ENCODE measurements at regions not wholly inside any gene's neighbourhood (a gene's known extent, or its start where the extent isn't known, plus 50 kb on each side); places are given as distances from the start of the nearest gene placed in this dataset.

DNA sequence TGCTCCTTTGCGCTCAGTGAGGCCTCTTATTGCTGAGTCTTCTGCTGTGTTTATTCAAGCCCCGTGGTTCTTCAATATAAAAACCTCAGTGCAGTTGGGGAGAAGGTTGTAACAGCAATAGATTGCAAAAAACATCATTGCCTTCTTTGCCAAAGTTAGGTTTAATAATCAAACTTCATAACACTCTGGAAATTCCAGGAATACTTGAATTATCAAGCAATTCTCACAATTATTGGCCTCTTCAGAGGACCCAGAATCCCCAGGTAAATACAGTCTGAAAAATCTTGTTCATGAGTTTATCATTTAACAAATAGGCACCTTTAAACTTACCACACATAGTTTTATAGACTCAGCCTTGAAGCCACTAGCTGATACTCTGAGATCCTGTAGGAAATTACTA lies 213.6 kb downstream of the OGFRL1 start:
- H3K4me1 ChIP-seq (ENCODE audit: control insufficient read depth, extremely low read depth, insufficient read depth, low read length), result no peaks in the 10 kb centered on the region
- no peaks in the 10 kb centered on the region for H3K79me2 ChIP-seq (ENCODE audit: control insufficient read depth, insufficient read depth, low read length)
- no peak overlapping the region for H3K4me2 ChIP-seq (ENCODE audit: insufficient read depth, low read length)
- dilution Hi-C loops (cut with MboI; ENCODE audit: extremely low pct_ligation_motif_present, low sequenced_read_pairs), result loop anchor here (25.0 kb wide), 1 partner anchor 115 kb away; no protein-coding TSS in a partner anchor
- no peaks in the 10 kb centered on the region for H3K36me3 ChIP-seq (ENCODE audit: control insufficient read depth in 2 of 2, extremely low read depth in 1 of 2, insufficient read depth in 2 of 2, low read length in 2 of 2)
- ChIA-PET CTCF (no interaction called here), POLR2A (no interaction called here)
- no peaks in the 10 kb centered on the region for H4K20me1 ChIP-seq (replicated peaks; ENCODE audit: control insufficient read depth, extremely low read depth, insufficient read depth, low read length)
- intact Hi-C loops (cut with micrococcal nuclease), result no loop called here
- H3K27ac ChIP-seq (ENCODE audit: insufficient read depth, low read depth, low read length), result no peak overlapping the region
- no peak overlapping the region for H3K4me3 ChIP-seq (replicated peaks in 1 of 3; ENCODE audit: insufficient read depth in 1 of 3, low read depth in 1 of 3, low read length in 3 of 3)
- no peaks in the 10 kb centered on the region for H3K9me3 ChIP-seq (replicated peaks; ENCODE audit: control insufficient read depth, insufficient read depth, low read length)
- no peak for DNase-seq (ENCODE audit: low read depth, low spot score)
- no peaks in the 10 kb centered on the region for H3K9me1 ChIP-seq (replicated peaks; ENCODE audit: control insufficient read depth, extremely low read depth, insufficient read depth, low read length)
- FAIRE-seq, result no peak
- TF ChIP-seq POLR2A (IDR thresholded peaks at IDR 0.05; ENCODE audit: low read depth, low read length), result no peak
- TF ChIP-seq JUN (IDR thresholded peaks at IDR 0.05; ENCODE audit: borderline replicate concordance, insufficient read depth, insufficient read length, low read depth), result no peak
- no peak for TF ChIP-seq FOS (IDR thresholded peaks at IDR 0.05; ENCODE audit: borderline replicate concordance, insufficient read depth, low read length)
- TF ChIP-seq, protein P1, sequence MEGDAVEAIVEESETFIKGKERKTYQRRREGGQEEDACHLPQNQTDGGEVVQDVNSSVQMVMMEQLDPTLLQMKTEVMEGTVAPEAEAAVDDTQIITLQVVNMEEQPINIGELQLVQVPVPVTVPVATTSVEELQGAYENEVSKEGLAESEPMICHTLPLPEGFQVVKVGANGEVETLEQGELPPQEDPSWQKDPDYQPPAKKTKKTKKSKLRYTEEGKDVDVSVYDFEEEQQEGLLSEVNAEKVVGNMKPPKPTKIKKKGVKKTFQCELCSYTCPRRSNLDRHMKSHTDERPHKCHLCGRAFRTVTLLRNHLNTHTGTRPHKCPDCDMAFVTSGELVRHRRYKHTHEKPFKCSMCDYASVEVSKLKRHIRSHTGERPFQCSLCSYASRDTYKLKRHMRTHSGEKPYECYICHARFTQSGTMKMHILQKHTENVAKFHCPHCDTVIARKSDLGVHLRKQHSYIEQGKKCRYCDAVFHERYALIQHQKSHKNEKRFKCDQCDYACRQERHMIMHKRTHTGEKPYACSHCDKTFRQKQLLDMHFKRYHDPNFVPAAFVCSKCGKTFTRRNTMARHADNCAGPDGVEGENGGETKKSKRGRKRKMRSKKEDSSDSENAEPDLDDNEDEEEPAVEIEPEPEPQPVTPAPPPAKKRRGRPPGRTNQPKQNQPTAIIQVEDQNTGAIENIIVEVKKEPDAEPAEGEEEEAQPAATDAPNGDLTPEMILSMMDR (IDR thresholded peaks at IDR 0.05; ENCODE audit: extremely low read depth in 1 of 2, insufficient read depth in 1 of 2, low read depth in 1 of 2, low read length in 2 of 2), result no peak
- H3K9ac ChIP-seq (replicated peaks; ENCODE audit: extremely low read depth, insufficient read depth, low read length), result no peak overlapping the region
- BruUV-seq (replicated peaks), result no TSS peak
- H2AFZ ChIP-seq (ENCODE audit: low read depth, low read length), result no peak overlapping the region
- H3K27me3 ChIP-seq (ENCODE audit: control insufficient read depth in 2 of 2, insufficient read depth in 2 of 2, low read length in 2 of 2), result no peaks in the 10 kb centered on the region

DNA sequence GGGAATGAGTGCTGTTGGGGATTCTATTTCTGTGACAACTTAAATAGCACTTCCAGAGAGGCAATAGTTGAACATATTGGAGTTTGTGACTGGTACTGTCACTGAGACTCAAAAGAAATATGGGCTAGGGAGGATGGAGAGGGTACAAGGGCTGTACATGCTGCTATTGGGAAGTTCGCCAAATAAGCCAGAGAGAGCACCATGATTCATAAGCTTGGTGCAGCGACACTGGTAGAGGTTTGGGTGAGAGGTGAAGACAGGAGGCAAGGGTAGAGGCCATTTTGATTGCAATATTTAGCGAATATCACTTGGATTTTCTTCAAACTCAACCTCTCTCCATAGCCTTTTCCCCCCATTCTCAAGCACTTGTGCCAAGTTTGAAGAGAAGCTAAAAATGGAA lies 214.3 kb downstream of the OGFRL1 start:
- no peak for FAIRE-seq
- no peak overlapping the region for H2AFZ ChIP-seq (ENCODE audit: low read depth, low read length)

More for the DNA sequence above, 214.3 kb downstream of the OGFRL1 start:
- intact Hi-C loops (cut with micrococcal nuclease) (no loop called here), dilution Hi-C loops (cut with MboI; ENCODE audit: extremely low pct_ligation_motif_present, low sequenced_read_pairs) (loop anchor here (25.0 kb wide), 1 partner anchor 116 kb away; no protein-coding TSS in a partner anchor)
- DNase-seq (ENCODE audit: low read depth, low spot score), result no peak
- no peak overlapping the region for H3K4me3 ChIP-seq (replicated peaks in 1 of 3; ENCODE audit: insufficient read depth in 1 of 3, low read depth in 1 of 3, low read length in 3 of 3)
- ChIA-PET CTCF (no interaction called here), POLR2A (interaction anchor here (0.6 kb wide), 1 partner anchor 22 kb away, joined by 3 read pairs; no protein-coding TSS in a partner anchor)
- no peaks in the 10 kb centered on the region for H3K9me3 ChIP-seq (replicated peaks; ENCODE audit: control insufficient read depth, insufficient read depth, low read length)
- no TSS peak for BruUV-seq (replicated peaks)
- no peaks in the 10 kb centered on the region for H4K20me1 ChIP-seq (replicated peaks; ENCODE audit: control insufficient read depth, extremely low read depth, insufficient read depth, low read length)
- no peaks in the 10 kb centered on the region for H3K79me2 ChIP-seq (ENCODE audit: control insufficient read depth, insufficient read depth, low read length)
- H3K27me3 ChIP-seq (ENCODE audit: control insufficient read depth in 2 of 2, insufficient read depth in 2 of 2, low read length in 2 of 2), result no peaks in the 10 kb centered on the region
- no peaks in the 10 kb centered on the region for H3K9me1 ChIP-seq (replicated peaks; ENCODE audit: control insufficient read depth, extremely low read depth, insufficient read depth, low read length)
- H3K36me3 ChIP-seq (ENCODE audit: control insufficient read depth in 2 of 2, extremely low read depth in 1 of 2, insufficient read depth in 2 of 2, low read length in 2 of 2), result no peaks in the 10 kb centered on the region
- no peaks in the 10 kb centered on the region for H3K4me1 ChIP-seq (ENCODE audit: control insufficient read depth, extremely low read depth, insufficient read depth, low read length)
- H3K9ac ChIP-seq (replicated peaks; ENCODE audit: extremely low read depth, insufficient read depth, low read length), result no peak overlapping the region
- H3K27ac ChIP-seq (ENCODE audit: insufficient read depth, low read depth, low read length), result no peak overlapping the region
- TF ChIP-seq MAX (IDR thresholded peaks at IDR 0.05; ENCODE audit: insufficient read depth, insufficient read length) (no peak), MYC (IDR thresholded peaks at IDR 0.05; ENCODE audit: low read depth, low read length) (no peak), POLR2AphosphoS5 (IDR thresholded peaks at IDR 0.05; ENCODE audit: insufficient read depth, low read depth, low read length) (no peak), EZH2 (IDR thresholded peaks at IDR 0.05; ENCODE audit: borderline replicate concordance, low read depth, low read length, severe bottlenecking) (no peak), JUN (IDR thresholded peaks at IDR 0.05; ENCODE audit: borderline replicate concordance, insufficient read depth, insufficient read length, low read depth) (no peak), FOS (IDR thresholded peaks at IDR 0.05; ENCODE audit: borderline replicate concordance, insufficient read depth, low read length) (no peak), GATA2 (IDR thresholded peaks at IDR 0.05; ENCODE audit: insufficient read depth, insufficient read length, low read depth, low read length) (no peak)
- TF ChIP-seq, protein P1 (IDR thresholded peaks at IDR 0.05; ENCODE audit: extremely low read depth in 1 of 2, insufficient read depth in 1 of 2, low read depth in 1 of 2, low read length in 2 of 2), result no peak
- no peak overlapping the region for H3K4me2 ChIP-seq (ENCODE audit: insufficient read depth, low read length)
